ENCODE measurements at regions not wholly inside any gene's neighbourhood (a gene's known extent, or its start where the extent isn't known, plus 50 kb on each side); places are given as distances from the start of the nearest gene placed in this dataset.

DNA sequence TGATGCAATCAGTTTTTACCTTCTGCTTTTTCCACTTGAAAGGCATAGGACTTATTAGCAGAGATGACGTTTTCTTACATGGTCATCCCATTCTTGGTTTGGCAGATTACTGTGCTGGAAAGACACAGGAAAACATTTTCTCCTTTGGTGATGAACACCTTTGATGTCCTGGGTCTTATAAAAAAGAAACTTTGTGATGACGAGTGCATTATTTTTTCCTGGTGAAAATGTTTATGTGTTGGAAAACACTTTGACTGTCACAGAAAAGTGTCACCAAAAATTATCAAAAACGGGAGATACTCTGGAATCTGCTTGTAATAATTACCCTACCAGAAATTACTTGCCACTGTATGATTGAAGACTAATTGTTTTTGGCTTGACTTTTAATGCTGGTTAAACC is 2020.9 kb downstream of the MAT2B start:
- no peak for DNase-seq (ENCODE audit: low read depth in 2 of 3, low spot score in 2 of 3)

DNA sequence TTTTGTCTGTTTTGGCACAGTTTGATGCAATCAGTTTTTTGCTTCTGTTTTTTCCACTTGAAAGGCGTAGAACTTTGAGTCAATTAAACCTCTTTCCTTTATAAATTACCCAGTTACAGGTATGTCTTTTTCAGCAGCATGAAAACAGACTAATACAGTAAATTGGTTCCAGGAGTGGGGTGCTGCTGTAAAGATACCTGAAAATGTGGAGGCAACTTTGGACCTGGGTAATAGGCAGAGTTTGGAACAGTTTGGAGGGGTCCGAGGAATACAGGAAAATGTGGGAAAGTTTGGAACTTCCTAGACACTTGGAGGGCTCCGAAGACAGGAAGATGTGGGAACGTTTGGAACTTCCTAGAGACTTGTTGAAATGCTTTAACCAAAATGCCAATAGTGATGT is 2022.2 kb downstream of the MAT2B start:
- no peak for DNase-seq (ENCODE audit: low read depth in 2 of 3, low spot score in 2 of 3)

DNA sequence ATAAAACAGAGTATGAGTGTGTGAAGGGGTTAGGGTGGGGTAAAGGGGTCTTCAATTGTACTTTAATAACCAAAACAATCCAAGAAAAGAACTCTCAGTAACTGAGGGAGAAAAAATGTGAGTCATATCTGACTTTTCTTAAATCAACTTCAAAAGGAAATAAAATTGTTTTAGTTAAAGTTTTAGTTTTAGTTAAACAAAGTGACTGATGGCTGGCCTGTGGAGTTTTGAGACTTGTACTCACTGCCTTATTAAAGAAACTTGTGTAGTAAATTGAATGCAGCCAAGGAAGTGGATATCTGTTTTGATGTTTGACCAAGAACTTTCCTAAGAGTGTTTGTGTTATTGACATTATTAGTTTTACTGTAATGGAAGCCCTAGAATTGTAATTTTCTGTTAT is 2032.6 kb downstream of the MAT2B start:
- no peak for DNase-seq (ENCODE audit: low read depth in 2 of 3, low spot score in 2 of 3)

DNA sequence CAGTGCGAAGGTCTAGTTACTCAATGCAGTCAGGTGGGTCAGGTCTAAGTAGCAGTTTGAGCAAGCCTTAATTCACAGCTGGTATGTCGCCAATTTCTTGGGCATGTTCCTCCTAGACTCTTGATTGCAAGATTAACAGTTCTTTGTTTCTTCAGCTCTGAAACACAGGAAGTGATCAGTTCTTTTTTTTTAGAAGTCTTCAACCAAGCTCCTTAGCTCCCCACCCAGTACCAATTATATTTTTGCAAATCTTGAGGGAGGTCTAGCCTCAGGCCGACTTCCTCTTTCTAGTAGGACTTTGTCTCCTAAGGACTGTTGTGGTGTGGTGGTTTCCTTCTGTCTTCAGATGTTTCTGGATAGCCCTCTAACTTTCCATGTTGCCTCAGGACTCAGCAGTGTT is 2054.2 kb downstream of the MAT2B start:
- peak in 2 of 3 donors; percentile 30 to 84 for DNase-seq (ENCODE audit: low read depth in 2 of 3, low spot score in 2 of 3)

DNA sequence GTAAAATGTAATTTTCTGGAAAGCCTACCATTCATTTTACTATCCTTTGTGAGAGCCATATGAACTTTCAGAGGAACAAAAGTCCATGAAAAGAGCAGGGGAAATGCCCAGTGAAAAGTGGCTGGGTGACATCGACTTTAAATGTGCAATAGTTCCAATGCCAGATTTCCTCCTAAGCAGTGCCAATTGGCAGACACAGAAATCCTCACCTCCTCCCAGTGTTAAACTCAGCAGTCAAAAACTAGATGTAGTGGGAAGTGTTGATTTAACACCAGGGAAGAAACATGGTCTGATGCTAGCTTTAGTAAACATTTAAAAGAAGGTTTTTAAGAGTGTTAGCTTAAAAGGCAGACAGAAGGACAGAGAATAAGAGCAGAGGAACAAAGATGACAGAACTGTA is 2055.2 kb downstream of the MAT2B start:
- DNase-seq (ENCODE audit: low read depth in 2 of 3, low spot score in 2 of 3), result no peak

DNA sequence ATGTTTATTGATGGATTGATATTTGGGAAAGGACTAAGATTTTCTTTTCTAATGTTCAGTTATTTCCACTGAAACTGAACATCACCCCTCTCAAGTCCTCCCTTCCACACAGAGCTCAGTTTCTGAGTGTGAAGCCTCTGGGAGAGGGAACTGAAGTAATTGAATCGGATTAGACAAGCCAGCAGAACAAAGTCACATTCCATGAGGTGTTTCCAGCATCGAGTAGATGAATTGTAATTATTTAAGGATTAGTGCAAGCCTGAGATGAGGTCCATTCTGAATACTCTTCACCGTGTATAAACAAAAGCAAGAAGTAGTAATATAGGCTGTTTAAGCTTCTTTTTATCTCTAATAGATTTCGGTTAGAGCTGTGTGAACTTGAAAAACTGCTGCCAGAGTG is 2060.5 kb downstream of the MAT2B start:
- DNase-seq (ENCODE audit: low read depth in 2 of 3, low spot score in 2 of 3), result no peak

DNA sequence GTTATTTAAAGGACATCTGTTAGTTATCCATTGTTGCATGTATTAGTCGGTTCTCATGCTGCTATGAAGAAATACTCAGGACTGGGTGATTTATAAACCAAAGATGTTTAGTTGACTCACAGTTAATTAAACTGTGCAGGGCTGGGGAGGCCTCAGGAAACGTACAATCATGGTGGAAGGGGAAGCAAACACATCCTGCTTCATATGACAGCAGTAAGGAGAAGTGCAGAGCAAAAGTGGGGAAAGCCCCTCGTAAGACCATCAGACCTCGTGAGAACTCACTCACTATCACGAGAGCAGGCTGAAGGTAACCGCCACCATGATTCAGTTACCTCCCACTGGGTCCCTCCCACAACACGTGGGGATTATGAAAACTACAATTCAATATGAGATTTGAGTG is 2064.1 kb downstream of the MAT2B start:
- peak in 2 of 3 donors; percentile 31 to 64 for DNase-seq (ENCODE audit: low read depth in 2 of 3, low spot score in 2 of 3)

DNA sequence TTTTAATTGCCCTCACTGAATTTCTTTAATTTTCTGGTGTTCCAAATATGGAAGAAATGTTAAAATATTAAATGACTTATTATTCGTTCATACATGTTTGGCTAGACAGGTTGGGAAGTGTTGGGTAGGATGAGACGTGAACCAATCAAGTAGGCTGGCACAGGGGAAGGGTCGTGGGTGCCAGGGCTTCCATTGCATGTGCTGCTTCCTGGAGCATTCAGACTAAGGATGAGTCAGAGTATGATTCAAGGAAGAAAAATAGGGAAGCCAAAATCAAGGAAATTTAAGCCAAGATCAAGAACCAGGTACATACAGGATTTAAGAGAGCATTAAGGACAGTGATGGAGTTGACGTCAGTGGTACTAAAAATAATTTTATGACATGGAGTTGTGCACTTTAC is 2068.0 kb downstream of the MAT2B start:
- no peak for DNase-seq (ENCODE audit: low read depth in 2 of 3, low spot score in 2 of 3)

DNA sequence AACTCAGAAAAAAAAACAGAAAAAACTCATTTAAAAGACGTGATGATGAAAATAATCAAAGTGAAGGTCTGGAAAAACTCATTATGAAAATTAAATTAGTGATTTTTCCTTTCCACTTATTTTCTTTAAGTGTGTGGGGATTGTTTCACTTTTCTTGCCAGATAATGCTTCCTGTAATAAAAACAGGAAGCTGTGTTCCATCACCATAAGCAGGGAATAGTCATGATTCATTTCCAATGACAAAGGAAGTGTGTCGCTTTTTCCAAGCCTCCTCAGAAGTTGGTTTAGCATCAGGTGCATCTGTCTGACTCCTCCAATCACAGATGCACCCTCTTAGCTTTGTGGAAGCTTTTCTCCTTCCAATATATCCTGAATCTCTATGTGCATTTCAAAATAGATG is 2068.7 kb downstream of the MAT2B start:
- no peak for DNase-seq (ENCODE audit: low read depth in 2 of 3, low spot score in 2 of 3)

DNA sequence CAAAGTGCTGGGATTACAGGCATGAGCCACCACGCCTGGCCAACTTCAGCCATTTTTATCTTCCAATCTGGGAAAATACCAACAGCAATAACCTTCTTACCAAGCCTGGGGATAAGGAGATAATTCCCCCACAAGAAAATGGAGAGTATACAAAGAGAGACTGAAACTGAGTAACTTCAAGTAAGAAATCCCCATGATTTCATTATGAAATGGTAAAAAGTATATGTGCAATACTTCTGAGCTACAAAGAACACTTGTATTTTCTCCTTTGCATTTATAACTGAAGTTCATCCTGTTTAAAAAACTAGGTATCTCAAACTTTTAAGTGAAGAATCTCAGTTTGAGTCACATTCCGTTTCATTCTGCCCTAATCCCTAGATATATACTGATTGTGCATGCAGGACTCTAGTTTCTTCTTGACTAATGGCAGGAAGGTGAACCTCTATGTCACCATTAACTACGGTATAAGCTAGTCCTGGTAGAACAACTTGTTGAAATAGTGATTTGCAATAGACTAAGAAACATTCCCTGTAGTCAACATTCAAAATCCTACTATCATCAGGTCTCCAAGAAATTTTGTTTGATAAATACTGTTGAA is 2071.4 kb downstream of the MAT2B start:
- no peak for DNase-seq (ENCODE audit: low read depth in 2 of 3, low spot score in 2 of 3)

DNA sequence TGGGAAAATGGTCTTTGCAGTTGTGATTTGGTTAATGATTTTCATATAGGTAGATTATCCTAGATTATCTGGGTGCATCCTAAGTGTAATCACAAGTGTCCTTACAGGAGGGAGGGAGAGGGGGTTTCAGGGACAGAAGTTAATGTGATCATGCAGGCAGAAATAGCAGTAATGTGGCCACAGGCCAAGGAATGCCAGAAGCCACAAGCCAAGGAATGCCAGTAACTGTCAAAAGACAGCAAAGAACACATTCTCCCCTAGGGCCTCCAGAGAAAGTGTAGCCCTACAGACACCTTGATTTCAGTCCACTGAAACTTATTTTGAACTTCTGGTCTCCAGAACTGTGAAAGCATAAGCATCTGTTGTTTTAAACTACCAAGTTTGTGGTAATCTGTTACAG is 2074.5 kb downstream of the MAT2B start:
- DNase-seq (ENCODE audit: low read depth in 2 of 3, low spot score in 2 of 3), result no peak

DNA sequence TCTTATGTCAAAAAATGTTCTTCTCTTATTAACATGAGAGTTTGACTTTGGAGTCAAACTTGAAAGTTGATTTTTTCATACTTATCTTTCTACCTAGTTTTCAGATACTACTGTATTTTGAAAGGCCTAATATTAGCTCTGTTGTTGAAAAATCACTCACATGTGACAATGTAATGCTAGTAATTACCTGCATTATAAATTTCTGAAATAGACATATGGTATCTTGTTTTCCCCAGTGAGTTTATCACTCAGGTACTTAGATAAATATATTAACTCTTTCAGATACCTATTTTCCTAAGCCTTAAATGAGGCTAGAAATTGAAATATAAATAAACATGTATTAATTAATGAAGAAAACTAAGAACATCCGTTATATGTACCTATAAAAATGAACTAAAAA is 2089.3 kb downstream of the MAT2B start:
- no peak for DNase-seq (ENCODE audit: low read depth in 2 of 3, low spot score in 2 of 3)

DNA sequence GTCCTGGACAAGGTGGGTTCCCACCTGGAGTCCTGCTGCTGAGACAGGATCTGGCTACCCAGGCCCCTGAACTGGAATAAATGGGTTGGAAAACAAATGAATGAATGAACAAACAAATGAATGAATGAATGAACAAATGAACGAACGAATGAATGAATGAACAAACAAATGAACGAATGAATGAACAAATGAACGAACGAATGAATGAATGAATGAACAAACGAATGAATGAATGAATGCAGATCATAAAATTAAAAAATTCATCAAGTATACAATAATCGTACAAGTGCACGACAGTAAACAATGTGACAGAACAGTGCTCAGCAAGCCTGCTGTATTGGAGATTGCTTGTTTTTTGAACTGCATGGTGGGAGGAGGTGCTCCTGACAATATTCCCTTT is 2097.1 kb downstream of the MAT2B start:
- DNase-seq (ENCODE audit: low read depth in 2 of 3, low spot score in 2 of 3), result no peak

DNA sequence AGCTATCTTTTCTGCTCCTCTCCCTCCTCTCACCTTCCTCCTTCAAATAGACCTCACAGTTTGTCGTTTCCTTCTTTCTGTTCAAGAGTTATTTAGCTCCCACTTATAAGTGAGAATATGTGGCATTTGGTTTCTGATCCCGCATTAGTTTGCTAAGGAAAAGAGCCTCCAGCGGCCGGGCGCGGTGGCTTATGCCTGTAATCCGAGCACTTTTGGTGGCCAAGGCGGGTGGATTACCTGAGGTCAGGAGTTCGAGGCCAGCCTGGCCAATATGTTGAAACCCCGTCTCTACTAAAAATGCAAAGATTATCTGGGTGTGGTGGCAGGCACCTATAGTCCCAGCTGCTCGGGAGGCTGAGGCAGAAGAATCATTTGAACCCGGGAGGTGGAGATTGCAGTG is 2101.6 kb downstream of the MAT2B start:
- DNase-seq (ENCODE audit: low read depth in 2 of 3, low spot score in 2 of 3), result no peak

DNA sequence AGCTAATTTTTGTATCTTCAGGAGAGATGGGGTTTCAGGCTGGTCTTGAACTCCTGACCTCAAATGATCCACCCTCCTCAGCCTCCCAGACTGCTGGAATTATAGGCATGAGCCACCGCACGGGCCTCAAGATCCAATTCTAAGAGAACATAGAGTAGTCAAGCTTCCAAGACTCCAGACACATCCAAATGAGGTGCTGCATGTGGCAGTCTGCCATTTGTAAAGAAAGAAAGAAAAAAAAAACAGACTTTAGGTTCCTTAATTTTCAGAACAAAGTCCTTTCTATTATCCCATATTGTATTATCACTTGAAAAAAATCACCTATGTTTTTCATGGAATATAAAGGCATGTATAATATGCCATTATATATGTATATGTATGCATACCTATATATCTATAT is 2104.5 kb downstream of the MAT2B start:
- no peak for DNase-seq (ENCODE audit: low read depth in 2 of 3, low spot score in 2 of 3)

DNA sequence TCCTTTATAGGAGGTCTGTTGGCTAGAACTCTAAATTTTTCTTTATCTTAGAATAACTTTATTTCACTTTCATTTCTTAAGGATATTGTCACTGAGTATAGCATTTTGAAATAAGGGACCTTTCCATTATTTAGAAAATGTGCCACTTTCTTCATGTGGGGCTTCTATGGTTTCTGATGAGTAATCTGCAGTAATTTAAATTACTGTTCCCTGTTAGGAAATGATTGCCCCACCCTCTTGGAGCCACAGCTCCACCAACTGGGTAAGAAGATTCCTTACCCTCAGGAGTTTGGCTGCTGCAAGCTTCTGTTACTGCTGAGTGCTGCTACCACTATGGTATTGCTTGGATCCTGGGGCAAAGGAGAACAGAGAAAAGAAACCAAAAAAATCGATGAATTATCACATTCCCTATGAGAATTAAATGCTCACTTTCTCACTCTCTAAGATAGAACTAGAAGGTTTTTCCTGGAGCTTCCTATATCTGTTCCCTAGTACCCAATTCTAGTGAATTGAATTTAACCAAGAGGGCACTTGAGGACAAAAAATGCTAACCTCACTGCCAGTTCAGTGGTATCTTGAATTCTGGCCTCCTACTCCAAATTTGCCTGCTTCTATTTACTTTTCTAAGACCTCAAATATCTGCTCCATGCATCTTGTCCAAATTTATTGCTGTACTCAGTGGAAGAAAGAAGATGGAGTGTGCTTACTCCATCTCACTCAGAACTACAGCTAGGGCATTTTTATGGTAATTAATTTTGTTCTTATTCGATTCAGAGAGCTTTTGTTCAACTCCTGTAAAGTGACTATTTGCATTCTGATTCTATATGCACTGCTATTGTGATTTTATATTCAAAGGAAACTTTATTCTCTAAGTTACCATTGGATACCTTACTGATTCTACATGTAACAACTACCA is 2111.3 kb downstream of the MAT2B start:
- DNase-seq (ENCODE audit: low read depth in 2 of 3, low spot score in 2 of 3), result peak in 1 of 3 donors; percentile 2

DNA sequence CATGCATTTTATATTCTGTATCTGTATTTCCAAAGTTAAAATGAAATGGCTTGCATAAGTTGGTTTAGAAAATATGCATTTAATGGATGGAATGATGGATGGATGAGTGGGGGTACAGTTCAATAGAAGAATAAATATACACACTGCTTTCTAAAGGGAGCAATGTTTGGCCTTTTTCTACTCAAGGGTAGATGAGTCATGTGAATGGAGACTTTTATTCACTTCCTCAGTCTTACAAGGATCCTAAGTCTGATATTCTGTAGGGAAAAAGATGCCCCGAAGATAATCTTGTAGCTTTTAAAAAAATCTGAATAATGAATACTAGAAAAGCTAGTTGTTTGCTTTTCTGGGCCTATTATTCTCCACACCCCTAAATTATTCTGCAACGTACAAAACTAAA is 2112.1 kb downstream of the MAT2B start:
- no peak for DNase-seq (ENCODE audit: low read depth in 2 of 3, low spot score in 2 of 3)

DNA sequence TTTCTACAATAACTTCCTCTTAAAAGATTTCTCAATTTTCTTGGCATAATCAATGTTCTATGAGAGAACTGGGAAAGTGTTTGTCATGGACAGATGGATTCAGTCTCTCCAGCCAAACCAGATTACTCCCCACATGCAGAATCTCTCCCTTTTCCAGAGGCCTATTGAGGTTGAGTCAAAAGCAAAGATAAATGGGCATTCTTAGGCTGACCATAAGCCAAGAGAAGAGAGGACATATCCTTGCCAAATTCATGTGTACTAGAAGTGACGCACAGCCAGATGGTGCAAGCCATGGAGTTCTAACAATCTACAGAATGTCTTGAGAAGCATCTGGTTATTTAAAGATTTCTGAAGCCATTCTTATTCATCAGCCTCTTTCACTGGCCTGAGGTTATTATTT is 2115.0 kb downstream of the MAT2B start:
- DNase-seq (ENCODE audit: low read depth in 2 of 3, low spot score in 2 of 3), result no peak

DNA sequence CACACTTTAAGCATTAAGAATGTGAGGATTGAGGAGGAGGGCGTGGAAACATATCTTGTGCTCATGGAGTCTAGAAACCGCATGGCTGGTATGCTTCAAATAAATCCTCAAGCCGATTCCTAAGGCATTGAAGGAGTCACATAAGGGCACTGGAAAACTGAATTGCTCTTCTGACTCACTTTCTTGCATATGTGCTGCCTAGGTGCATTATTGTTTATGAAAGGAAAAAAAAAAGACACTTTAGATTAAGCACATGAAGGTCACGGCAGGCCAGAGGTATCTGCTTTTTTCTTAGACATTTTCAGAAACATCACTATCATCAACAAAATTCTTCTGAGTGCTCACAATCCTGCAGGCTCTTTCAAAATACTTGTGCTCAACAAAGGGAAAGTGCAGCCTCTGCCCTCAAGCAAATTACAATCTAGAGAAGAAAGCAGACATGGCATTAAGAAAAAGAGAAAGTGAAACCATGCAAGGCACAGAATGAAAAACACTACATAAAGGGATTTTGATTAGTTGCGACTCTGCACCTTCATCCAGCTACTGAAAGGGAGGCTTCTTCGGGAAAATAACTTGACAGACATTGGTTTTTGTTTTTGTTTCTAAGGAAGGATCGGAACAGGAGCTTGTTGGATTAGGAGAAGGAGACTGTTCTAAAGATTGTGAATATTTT is 2117.6 kb downstream of the MAT2B start:
- DNase-seq (ENCODE audit: low read depth in 2 of 3, low spot score in 2 of 3), result peak in 1 of 3 donors; percentile 3

DNA sequence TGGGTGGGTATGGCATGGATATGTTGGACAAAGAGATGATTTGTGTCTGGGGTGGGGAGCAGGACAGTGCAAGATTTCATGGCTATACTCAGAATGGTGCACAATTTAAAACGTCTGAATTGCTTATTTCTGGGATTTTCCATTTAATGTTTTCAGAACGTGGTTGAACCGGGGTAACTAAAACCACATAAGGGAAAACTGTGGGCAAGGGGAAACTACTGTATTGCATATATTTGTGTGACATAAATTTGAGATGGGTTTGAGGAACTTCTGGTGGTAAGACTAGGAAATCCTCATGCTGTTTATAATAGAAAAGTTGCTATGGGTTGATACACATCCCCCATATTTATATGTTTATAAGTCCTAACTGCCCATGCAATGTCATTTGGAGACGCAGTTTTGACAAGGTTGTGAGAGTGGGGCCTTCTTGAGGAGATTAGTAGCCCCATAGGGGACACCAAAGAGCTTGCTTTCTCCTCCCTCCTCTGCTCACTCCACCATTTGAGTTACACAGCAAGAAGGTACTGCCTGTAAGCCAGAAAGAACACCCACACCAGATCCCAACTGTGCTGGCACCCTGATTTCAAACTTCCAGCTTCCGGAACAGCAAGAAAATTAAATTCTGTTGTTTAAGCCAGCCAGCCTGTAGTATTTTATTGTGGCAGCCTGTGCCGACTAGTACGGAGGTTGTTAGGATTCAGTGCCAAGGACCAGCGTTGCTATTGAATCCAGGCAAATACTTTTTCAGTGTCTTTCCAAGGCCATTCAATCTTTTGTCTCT is 2118.9 kb downstream of the MAT2B start:
- DNase-seq (ENCODE audit: low read depth in 2 of 3, low spot score in 2 of 3), result no peak

DNA sequence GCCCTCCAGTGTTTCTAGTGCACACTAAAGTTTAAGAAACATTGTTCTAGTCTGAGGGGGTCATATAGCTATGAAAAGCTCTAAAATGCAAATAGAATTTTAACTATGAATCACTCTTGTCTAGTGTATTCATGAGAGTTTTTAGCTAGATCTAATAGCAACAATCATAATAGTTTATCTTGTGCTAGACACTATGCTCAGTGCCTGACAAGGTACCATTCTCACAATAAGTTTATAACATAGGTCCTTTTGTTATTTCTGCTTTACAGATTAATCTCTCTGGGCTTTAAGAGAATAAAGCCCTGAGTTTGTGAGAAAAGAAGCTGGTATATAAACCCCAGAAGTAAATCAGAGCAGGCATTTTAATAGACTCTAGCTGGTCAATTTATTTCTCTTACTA is 2120.7 kb downstream of the MAT2B start:
- DNase-seq (ENCODE audit: low read depth in 2 of 3, low spot score in 2 of 3), result no peak

Data from hematopoietic multipotent progenitor cell (in vitro differentiated cells).